ENCODE measurements at regions not wholly inside any gene's neighbourhood (a gene's known extent, or its start where the extent isn't known, plus 50 kb on each side); places are given as distances from the start of the nearest gene placed in this dataset.

DNA sequence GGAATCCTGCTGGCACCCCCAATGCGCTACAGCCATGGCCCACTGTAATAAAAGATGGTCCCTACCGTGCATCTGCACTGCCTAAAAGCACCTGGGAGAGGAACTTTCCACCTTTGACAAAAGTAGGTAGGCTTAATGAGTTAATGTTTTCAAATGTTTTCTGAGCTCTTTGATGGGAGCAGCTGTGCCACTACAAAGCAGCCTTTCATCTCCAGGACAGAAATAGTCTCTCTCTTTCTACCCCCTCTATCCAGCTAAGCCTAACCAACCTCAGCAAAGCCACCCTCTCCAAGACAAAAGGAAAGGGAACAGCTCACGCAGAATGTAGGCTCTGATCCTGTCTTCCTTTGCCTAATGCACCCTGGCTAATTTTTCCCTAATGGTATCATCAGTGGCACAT is 560.2 kb downstream of the UQCRFS1 start:
- TF ChIP-seq RBBP5 (conservative IDR thresholded peaks at IDR 0.05) (no peak), NR2C1 (IDR thresholded peaks at IDR 0.05) (no peak), NFIC (IDR thresholded peaks at IDR 0.05; ENCODE audit: low read depth, low read length) (no peak), POLR2A (IDR thresholded peaks at IDR 0.05; ENCODE audit: low read depth, low read length) (no peak), RCOR1 (conservative IDR thresholded peaks at IDR 0.05; ENCODE audit: low read depth, low read length) (no peak)
- TF ChIP-seq, protein P1, sequence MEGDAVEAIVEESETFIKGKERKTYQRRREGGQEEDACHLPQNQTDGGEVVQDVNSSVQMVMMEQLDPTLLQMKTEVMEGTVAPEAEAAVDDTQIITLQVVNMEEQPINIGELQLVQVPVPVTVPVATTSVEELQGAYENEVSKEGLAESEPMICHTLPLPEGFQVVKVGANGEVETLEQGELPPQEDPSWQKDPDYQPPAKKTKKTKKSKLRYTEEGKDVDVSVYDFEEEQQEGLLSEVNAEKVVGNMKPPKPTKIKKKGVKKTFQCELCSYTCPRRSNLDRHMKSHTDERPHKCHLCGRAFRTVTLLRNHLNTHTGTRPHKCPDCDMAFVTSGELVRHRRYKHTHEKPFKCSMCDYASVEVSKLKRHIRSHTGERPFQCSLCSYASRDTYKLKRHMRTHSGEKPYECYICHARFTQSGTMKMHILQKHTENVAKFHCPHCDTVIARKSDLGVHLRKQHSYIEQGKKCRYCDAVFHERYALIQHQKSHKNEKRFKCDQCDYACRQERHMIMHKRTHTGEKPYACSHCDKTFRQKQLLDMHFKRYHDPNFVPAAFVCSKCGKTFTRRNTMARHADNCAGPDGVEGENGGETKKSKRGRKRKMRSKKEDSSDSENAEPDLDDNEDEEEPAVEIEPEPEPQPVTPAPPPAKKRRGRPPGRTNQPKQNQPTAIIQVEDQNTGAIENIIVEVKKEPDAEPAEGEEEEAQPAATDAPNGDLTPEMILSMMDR (IDR thresholded peaks at IDR 0.05 in 2 of 3, conservative IDR thresholded peaks at IDR 0.05 in 1 of 3; ENCODE audit: control insufficient read depth in 2 of 3, extremely low read depth in 1 of 3, insufficient read depth in 1 of 3, low read depth in 3 of 3, low read length in 3 of 3), result no peak
